Spleen (tissue), 7 donors: ENCODE measurements at regions not wholly inside any gene's neighbourhood (a gene's known extent, or its start where the extent isn't known, plus 50 kb on each side); places are given as distances from the start of the nearest gene placed in this dataset.

Experiments
- CTCF ChIP-seq, 11 experiments: fragments of 200-600 bp in 7 of 11; fragments of 450-650 bp in 4 of 11; sonication (generic) in 4 of 11; IDR thresholded peaks in 8 of 11; conservative IDR thresholded peaks in 3 of 11; 1 replicate in 7 of 11; 2 replicates in 4 of 11; pipeline versions ENCODE4 v1.4.0 to v1.8.0; 2016 to 2021; ENCODE audit warnings: antibody characterized with exemption in 11 of 11, inconsistent platforms in 4 of 11, mild to moderate bottlenecking in 1 of 11
- POLR2A ChIP-seq, 3 donors: fragments of 450-650 bp; IDR thresholded peaks; one replicate each; pipeline ENCODE4 v1.5.1; 2017; ENCODE audit warnings: antibody characterized with exemption in 3 of 3, mild to moderate bottlenecking in 1 of 3
- donor health status: DM: no; HTN: no; CAD: no; lungs with moderate emphysema.
- donor health status: DM: no; HTN: no; CAD: no.
- donor health status: DM: no; HTN: no; CAD: no.

DNA sequence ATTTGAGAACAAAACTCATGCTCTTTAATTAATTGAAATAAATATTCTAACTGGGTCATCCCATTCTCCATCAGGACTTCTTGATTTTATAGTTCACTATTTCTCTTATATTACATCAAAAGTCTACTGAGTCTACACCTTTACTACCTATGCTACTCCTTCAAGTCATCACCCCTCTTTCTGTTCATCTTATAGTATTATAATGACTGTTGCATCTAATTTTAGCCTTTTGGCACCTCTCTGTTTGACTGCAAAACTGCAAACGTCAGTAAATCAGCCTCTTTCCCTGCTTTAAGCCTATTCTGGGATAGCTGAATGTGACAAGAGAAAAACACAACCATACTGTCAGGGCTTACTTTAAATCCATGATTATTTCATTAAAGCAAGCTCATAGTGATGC is 639.1 kb downstream of the GABRG1 start:
- no peak for TF ChIP-seq CTCF (IDR thresholded peaks at IDR 0.05 in 8 of 11, conservative IDR thresholded peaks at IDR 0.05 in 3 of 11)
- no peak for TF ChIP-seq POLR2A (IDR thresholded peaks at IDR 0.05)
